ENCODE measurements at regions not wholly inside any gene's neighbourhood (a gene's known extent, or its start where the extent isn't known, plus 50 kb on each side); places are given as distances from the start of the nearest gene placed in this dataset.

DNA sequence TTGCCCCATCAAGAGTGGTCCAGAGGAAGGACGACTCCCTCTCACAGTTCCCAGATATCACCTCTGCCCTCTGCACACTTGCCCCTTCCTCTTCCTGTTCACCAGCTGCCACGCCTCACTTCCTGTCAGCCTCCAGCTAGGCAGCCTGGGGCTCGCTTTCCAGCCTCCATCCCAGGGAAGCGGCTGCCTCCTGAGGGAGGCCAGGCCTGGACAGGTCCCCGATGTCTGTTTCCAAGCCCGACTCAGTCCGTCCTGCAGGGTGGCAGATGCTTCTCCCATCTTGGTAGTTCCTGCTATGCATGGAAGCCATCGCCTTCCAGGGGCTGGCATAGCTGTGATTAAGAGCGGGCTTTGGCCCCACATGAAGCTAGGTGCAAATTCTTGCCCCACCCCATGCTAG is 233.5 kb upstream of the PMEPA1 start:
- Histone ChIP-seq H2BK15ac (ENCODE audit: low read length) (no peak overlapping the region), H3K27me3 (replicated peaks in 1 of 4; ENCODE audit: control insufficient read depth in 3 of 4, extremely low read depth in 1 of 4, insufficient read depth in 3 of 4, low read length in 3 of 4) (no peaks in the 10 kb centered on the region), H3K56ac (replicated peaks; ENCODE audit: insufficient read length, low read depth, low read length) (no peak overlapping the region), H2BK20ac (ENCODE audit: low read length) (no peak overlapping the region), H3K27ac (ENCODE audit: low read depth, low read length) (no peak overlapping the region), H2BK5ac (ENCODE audit: low read depth, low read length) (no peak overlapping the region), H3K4ac (replicated peaks; ENCODE audit: insufficient read length, low read depth, low read length) (no peak overlapping the region), H3K79me1 (ENCODE audit: low read depth, low read length) (no peaks in the 10 kb centered on the region), H2AFZ (ENCODE audit: low read length) (no peak overlapping the region), H3K4me2 (ENCODE audit: insufficient read depth in 1 of 2, low read depth in 2 of 2, low read length in 2 of 2) (no peak overlapping the region), H3K18ac (ENCODE audit: extremely low read depth, low read length) (no peak overlapping the region), H3K23me2 (ENCODE audit: low read depth, low read length) (no peaks in the 10 kb centered on the region), H2BK12ac (ENCODE audit: low read depth, low read length) (no peak overlapping the region), H2AK5ac (ENCODE audit: low read depth, low read length) (no peak overlapping the region), H3K4me3 (ENCODE audit: extremely low read depth in 1 of 4, insufficient read depth in 2 of 4, low read depth in 3 of 4, low read length in 4 of 4) (no peak overlapping the region), H3K9ac (replicated peaks in 1 of 4; ENCODE audit: extremely low read depth in 1 of 4, low read depth in 3 of 4, low read length in 3 of 4) (no peak overlapping the region), H3K14ac (ENCODE audit: insufficient read length) (no peak overlapping the region), H3K4me1 (replicated peaks in 1 of 4; ENCODE audit: control insufficient read depth in 3 of 4, insufficient read depth in 4 of 4, low read length in 3 of 4) (0 out of 7 replicates have a peak, but pooled peaks cover 0 to 4% (median 1%) of the 10 kb centered on the region in 4 experiments), H3K36me3 (ENCODE audit: control insufficient read depth in 2 of 4, insufficient read depth in 4 of 4, low read length in 3 of 4) (no peaks in the 10 kb centered on the region), H4K91ac (replicated peaks; ENCODE audit: insufficient read length, low read length) (no peak overlapping the region), H4K8ac (ENCODE audit: extremely low read depth, insufficient read depth, low read length) (no peak overlapping the region), H4K20me1 (replicated peaks in 1 of 2; ENCODE audit: control insufficient read depth in 1 of 2, insufficient read depth in 2 of 2, low read length in 2 of 2) (no peaks in the 10 kb centered on the region), H3K79me2 (ENCODE audit: control insufficient read depth in 1 of 2, insufficient read depth in 2 of 2, low read length in 2 of 2) (no peaks in the 10 kb centered on the region), H3K23ac (ENCODE audit: insufficient read length) (no peak overlapping the region), H2BK120ac (replicated peaks; ENCODE audit: low read depth, low read length) (no peak overlapping the region), H3K9me3 (ENCODE audit: insufficient read depth in 2 of 2, low read depth in 1 of 2, low read length in 1 of 2) (no peaks in the 10 kb centered on the region), H4K5ac (ENCODE audit: insufficient read length, low read depth, low read length) (no peak overlapping the region)
- POLR2A ChIA-PET (ENCODE audit: partially characterized antibody): no interaction called here
- no peak for DNase-seq (ENCODE audit: low read depth in 1 of 2, low spot score in 2 of 2)
- CTCF ChIA-PET (ENCODE audit: partially characterized antibody): interaction anchor here (0.9 kb wide), 1 partner anchor 10 kb away, joined by 3 read pairs; no protein-coding TSS in a partner anchor
- WGBS, 2 experiments (ENCODE audit: extremely low coverage in 1 of 2, insufficient coverage in 1 of 2, insufficient read length in 1 of 2, insufficient replicate concordance in 2 of 2, low coverage in 1 of 2, low lambda C conversion rate in 2 of 2, missing lambda C conversion rate in 1 of 2): 86% methylated on average over 9 of the region's 9 CpGs; no CpG with 5 or more reads in 1 of the 2 experiments
- TF ChIP-seq FOSL1 (IDR thresholded peaks at IDR 0.05; ENCODE audit: insufficient read depth, low read depth, low read length) (no peak), GABPA (IDR thresholded peaks at IDR 0.05; ENCODE audit: borderline replicate concordance, insufficient read depth, low read length) (no peak), YY1 (IDR thresholded peaks at IDR 0.05; ENCODE audit: low read depth, low read length) (no peak), RNF2 (IDR thresholded peaks at IDR 0.05; ENCODE audit: borderline replicate concordance, low read depth, low read length, missing control alignments, poor library complexity, severe bottlenecking) (no peak), HDAC6 (IDR thresholded peaks at IDR 0.05; ENCODE audit: low read depth, low read length) (no peak), CREB1 (IDR thresholded peaks at IDR 0.05) (no peak)
- FAIRE-seq: no peak

Data from H1 (cell line).